NCI-H2196 (cell line): ENCODE measurements at regions not wholly inside any gene's neighbourhood (a gene's known extent, or its start where the extent isn't known, plus 50 kb on each side); places are given as distances from the start of the nearest gene placed in this dataset.
"Not testable (repeated sequence)": the region's sequence is repeated elsewhere in the genome, so short reads cannot be mapped to it uniquely, and the experiment has no call there.

Experiments used
- DNase-seq: peaks from one replicate; lab custom pipeline; 2025; ENCODE audit not compliant: unreplicated experiment; lab: John Stamatoyannopoulos, UW

DNA sequence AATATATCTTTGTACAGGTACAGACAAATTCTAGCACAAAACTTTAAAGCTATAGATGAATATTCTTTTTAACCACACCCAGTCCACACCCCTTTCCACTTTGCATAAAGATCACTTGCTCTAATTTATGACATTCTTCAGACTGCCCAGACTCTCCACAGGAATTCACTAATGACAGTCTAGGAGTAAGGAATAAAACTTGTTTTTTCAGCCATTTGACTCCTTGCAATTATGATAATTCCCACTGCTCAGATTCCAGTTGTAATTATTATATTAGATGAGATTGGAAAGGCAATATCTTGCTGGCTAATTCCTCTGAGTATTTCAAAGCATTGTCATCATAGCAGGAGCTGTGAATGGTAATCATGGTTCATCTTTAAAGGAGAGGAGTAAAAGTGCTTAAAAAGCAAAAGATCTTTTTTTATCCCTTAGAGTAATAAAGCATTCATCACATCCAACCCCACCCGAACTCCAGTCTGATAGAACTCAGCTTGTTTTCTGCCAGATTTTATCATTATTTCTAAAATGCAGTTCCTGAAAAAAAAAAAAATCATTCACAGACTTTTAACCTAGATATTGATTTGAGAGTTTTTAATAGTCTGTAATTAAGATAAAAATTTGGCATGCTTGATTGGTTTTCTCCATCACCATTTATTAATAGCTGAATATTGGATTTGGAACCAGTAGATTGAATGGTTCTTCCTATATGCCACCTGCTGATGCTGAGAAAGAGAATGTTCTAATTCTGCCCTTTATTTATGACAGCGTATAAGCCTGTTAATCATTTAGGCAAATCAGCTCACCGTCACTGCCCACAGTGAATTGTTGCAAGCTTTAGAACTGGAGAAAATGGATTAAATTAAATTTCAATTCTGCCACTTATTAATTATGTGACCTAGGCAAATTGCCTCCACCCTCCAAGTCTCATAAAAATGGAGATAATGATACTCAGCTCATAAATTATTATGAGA, 93.9 kb upstream of the RASSF8 start:
- DNase-seq: no peak

DNA sequence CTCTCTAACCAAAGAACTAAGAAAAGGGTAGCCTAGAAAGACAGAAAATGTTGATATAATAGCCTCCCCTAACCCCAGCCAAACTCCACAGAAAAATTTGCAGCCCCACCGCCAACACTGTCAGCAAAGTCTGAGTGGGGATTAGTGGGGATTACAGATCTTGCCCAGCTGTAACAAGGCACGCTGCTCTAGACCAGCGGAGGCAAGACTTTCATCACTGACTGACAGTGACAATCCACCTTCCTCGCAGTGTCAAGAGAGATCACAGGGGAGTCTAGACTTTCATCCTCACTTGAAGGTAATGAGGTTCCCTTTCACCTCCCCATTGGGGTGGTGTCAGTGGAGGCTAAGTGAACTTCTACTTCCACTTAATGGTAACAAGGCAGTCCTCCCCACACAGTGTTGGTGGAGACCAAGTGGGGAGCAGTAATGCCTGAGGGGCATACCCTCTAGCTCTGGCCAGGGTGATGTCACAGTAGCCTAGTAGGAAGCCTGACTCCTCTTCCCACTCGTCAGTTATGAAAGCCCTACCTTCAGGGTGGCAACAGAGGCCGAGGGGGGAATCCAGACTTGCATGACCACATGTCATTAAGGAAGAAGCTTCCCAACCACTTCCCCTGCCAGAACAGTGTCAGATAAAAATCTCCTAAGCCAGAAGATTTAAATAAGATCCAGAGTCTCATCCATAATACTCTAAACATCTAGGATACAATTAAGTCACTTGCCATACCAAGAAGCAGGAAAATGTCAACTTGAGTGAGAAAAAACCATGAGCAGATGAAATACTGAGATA, 91.7 kb upstream of the RASSF8 start:
- no peak for DNase-seq

GRCh38 chr12:25868193-25868592, 90.3 kb upstream of the RASSF8 start:
- DNase-seq: no peak

DNA sequence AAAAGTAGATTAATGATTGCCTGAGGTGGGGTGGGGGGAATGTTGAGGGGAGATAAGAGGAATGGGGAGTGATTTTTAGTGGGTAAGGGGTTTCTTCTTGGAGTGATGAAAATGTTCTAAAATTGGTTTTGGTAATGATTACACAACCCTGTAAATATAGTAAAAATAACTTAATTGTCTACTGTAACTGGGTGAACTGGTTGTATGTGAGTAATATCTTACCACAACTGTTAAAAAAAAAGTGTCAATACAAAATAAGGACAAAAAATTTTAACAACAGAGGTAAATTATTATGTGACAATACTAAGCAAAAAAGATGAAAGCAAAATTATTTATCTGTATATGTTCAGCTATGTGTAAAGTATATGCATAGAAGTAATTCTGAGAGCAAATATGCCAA, 86.3 kb upstream of the RASSF8 start:
- no peak for DNase-seq

DNA sequence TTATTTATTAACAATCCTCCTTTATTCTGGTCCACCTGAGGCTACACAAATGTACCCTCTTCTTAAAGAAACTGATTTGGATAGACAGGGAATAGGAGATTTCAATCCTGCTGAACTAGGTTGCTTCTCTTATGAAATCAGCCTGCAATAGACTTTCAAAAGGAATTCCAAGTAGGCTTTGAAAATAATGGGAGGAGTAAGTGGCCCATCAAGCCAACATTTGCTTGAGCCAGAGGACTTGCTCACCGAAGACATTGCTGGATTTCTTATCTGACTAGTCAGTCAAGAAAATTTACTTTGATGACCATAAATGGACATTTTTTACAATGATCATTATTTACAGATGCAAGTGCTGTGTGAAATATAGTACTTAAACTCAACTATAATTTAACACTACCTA, 82.8 kb upstream of the RASSF8 start:
- DNase-seq: no peak

- no peak for DNase-seq
These were observed 82.0 kb upstream of the RASSF8 start for GRCh38 chr12:25876383-25877045.

- no peak for DNase-seq
These were observed 81.0 kb upstream of the RASSF8 start for GRCh38 chr12:25877446-25877845.

DNA sequence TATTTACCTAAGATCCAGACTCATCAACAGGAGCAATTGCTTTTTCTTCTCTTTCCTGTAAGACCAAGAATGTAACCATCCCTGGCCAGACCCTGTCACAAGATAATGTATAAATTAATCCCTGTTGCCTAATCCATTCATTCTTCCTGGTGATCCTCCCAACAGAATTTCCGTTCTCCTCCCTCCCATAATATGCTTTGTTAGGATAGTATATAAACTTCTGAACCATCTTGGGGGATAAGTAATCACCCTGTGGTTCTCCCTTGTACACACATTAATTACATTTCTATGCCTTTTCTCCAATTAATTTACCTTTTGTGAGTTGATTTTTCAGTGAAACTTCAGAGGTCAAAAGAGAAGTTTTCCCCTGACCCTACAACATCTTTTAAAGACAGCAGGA, 76.2 kb upstream of the RASSF8 start:
- DNase-seq: no peak

DNA sequence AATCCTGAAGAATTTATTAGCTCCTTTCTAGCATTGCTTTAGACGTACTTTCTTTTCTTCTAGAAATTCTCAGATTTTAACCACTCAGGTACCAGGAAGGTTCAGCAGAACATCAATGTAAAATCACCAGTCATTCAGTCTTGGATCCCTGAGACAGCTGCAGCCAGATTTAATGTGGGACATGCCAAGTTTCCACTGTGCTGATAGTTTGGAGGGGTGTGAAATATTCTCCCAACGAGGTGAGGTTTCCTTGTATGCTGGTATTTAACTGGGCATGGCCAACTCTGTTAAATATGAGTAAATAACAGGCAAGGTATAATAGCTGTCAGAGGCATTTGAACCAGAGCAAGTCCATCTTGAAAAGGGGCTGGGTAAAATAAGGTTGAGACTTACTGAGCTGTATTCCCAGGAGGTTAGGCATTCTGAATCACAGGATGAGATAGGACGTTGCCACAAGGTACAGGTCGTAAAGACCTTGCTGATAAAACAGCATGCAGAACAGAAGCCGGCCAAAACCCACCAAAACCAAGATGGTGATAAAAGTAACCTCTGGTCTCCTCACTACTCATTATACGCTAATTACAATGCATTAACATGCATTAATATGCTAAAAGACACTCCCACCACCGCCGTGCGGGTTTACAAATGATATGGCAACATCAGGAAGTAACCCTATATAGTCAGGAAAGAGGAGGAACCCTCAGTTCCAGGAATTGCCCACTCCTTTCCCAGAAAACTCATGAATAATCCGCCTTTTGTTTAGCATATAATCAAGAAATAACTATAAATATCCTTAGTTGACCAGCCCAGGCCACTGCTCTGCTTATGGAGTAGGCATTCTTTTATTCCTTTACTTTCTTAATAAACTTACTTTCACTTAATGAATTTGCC, 75.2 kb upstream of the RASSF8 start:
- no peak for DNase-seq

DNA sequence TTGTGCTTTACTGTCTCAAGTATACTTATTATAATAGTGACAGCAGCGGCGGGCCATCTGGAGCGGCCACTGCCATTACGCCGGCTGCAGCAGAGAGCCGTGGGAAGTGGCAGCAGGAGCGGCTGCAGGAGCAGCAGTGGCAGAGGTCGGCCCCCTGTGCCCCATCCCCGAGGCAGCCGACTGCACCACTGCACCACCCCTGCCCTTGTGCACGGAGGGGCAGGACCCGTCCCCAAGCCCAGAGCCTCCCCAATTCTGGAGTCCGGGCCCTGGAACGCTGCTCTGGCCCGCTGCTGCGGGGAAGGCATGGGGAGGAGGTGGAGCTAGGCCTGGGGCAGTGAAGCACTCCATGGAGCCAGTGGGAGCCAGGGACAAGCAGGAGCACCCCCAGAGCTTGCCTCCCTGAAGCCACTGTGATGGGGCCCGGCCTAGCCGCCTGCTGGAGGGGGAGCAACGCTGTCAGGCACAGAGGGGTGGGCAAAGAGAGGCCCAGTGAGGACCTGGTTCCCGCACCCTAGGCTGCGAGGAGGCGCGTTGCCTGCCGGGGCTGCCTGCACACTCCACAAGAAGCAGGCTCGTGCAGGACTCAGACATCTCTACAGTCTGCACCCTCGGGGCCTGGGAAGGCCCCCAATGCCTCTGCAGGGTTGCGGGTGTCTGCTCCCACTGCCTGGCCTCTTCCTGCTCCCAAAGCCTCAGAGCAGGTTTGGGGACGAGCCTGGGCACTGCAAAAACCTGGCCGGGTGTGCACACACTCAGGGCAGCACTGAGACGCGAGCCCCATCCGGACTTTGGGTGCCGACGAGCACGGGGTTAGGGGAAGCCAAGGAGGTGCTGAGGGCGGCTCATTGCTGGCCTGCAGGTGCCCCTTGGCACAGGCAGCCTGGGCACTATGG, 74.2 kb upstream of the RASSF8 start:
- no peak for DNase-seq

- no peak for DNase-seq
These were observed 73.6 kb upstream of the RASSF8 start for GRCh38 chr12:25884920-25885234.

DNA sequence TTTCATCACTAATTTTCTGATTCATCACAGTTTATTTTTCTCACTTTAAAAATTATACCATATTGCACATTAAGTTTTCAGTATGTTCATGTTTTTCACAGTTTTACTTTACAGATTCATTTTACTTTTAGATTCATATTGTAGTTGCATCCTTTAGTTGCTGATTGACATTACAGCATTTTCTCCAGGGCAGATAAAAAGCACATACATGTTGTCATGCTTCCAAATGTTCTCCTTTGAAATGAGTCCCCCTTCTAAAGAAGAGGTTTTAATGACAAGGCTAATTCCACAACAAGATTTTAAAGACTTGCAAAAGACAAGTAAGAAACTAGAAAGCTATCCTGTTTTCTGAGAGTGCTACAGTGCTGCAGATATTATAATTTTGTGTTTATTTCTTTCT, 72.1 kb upstream of the RASSF8 start:
- no peak for DNase-seq

- DNase-seq: no peak
These were observed 71.1 kb upstream of the RASSF8 start for GRCh38 chr12:25887367-25887766.

DNA sequence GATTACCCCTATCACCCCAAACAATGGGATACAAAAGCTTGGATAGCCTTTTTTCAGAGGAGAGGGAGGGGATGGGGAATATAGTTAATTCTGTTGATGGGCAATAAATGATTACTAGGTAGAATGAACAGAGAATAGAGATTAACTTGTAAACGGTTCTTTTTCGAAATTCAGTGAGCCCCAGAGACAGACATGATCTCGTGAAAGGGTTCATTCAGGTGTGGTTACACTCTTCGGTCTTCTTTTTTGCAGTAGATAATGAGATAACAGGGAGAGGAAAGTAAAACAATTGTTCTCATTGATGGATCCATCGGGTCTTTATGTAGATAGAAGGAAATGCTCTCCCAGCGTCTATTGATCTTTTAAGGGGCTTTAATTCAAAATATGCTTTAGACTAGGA, 69.3 kb upstream of the RASSF8 start:
- DNase-seq: no peak

DNA sequence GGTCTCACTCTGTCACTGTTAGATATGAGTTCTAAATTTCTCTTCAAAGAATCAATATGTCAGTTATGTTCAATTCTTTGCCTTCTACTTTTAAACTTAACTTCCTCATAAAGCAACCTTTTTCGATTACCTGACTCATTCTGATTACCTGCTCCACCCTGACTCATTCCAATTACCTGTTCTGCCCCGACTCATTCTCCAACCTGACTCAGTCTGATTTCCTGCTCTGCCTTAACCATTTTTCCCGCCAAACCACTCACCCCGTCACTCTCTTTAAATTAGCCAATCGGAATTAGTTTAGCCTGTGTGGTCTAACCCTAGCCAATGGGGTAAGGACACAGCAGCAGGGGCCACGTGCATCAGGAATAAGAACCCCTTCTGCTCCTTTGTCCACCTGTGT, 67.4 kb upstream of the RASSF8 start:
- not testable (repeated sequence) for DNase-seq

GRCh38 chr12:25894759-25895158, 63.7 kb upstream of the RASSF8 start:
- DNase-seq: no peak

- no peak for DNase-seq
These were observed 61.5 kb upstream of the RASSF8 start for GRCh38 chr12:25896981-25897380.

DNA sequence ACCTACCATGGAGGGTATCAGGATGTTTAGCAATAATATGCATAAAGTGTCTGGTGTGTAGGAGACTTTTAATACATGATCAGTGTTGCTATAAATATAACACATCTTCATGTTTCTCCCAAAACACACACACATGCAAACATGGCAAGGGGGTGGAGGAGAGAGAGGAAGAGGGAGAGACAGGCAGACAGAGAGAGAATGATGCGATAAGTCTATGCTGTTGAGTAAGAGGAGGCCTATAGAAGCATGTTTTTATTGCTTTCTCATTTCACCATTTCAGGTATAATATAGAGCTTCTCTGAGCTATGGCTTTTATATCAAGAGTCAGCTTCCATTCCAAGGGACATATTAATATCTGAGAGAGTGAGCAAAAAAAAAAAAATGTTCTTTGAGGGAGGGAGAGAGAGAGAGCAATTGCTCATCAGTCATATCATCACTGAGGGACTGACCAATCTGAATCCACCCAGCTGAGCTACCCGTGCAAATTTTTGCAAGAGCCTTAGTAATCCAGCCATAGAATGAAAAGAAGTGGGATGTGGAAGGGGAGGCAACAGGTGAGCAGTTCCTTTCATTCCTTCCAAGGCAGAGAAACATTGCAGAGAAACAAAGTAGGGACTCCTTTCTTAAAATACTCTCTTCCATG, 54.8 kb upstream of the RASSF8 start:
- DNase-seq: no peak

GRCh38 chr12:25904442-25904841, 54.0 kb upstream of the RASSF8 start:
- no peak for DNase-seq
